ENCODE measurements at regions not wholly inside any gene's neighbourhood (a gene's known extent, or its start where the extent isn't known, plus 50 kb on each side); places are given as distances from the start of the nearest gene placed in this dataset.

DNA sequence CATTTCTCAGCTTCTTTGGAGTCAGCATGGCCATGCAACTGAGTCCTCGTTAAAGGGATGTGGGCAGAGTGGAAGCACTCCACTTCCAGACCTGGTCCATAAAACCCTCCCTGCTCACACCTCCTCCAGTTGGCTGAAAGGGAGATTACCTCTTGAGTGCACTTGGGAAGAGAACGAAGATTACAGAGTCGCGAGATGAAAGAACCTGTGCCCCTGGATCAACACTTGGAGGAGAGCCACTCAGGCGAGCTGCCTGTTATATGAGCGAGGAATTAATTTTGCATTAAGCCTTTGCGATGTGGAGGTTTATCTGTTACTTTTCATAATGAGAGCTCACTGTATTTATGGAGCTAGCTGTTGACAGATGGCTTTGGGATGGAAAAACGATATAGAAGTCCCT lies 147.9 kb downstream of the MAF start:
- no peak overlapping the region for H3K4me2 ChIP-seq (ENCODE audit: low read depth, low read length, poor library complexity, severe bottlenecking)
- H3K27me3 ChIP-seq (ENCODE audit: low read length): no peaks in the 10 kb centered on the region
- H3K4me1 ChIP-seq (ENCODE audit: low read length): no peaks in the 10 kb centered on the region
- H3K79me2 ChIP-seq (ENCODE audit: low read length): no peaks in the 10 kb centered on the region
- no peak overlapping the region for H3K4me3 ChIP-seq (ENCODE audit: low read length)
- H3K9me3 ChIP-seq (ENCODE audit: low read length): no peaks in the 10 kb centered on the region
- no peak overlapping the region for H2AFZ ChIP-seq (ENCODE audit: low read length)
- DNase-seq: no peak
- H3K9me2 ChIP-seq (replicated peaks; ENCODE audit: insufficient read depth, low read length): no peaks in the 10 kb centered on the region
- H3K36me3 ChIP-seq (ENCODE audit: insufficient read depth, low read length): no peaks in the 10 kb centered on the region
- no peaks in the 10 kb centered on the region for H4K20me1 ChIP-seq (ENCODE audit: insufficient read depth, low read depth, low read length)
- H3K9ac ChIP-seq (ENCODE audit: low read length): no peak overlapping the region
- H3K27ac ChIP-seq (ENCODE audit: low read length): no peak overlapping the region

DNA sequence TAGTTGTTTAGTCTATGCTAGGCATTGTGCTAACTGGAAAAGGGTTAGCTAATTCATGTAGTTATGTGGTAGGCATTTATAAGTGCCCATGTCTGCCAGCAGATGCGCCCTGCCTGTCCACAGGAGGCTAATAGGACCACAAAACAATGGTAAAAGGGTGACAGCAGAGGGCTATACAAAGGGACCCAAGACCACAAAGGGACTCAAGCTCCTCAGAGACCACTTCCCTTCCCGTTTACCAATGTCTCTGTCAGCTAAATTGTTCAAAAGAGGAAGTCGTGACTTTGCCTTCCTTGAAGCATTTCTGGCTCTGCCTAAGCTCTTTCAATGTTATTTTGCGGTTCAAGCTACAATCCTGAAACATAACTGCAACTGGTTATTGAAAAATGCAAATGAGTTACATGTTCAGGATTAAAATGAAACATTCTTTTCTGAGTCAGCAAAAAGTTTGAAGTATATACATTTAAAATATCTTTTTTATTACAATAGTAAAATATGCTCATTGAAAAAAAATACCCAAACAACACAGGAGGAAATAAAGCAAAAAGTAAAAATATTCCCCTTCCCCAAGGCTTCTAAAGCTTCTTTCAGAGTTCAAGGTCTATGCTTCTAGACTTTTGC lies 149.2 kb downstream of the MAF start:
- DNase-seq: peak; percentile 52
- Histone ChIP-seq H2AFZ (ENCODE audit: low read length) (no peak overlapping the region), H3K36me3 (ENCODE audit: insufficient read depth, low read length) (no peaks in the 10 kb centered on the region), H3K4me3 (ENCODE audit: low read length) (no peak overlapping the region), H3K4me2 (ENCODE audit: low read depth, low read length, poor library complexity, severe bottlenecking) (no peak overlapping the region), H3K79me2 (ENCODE audit: low read length) (no peaks in the 10 kb centered on the region), H3K4me1 (ENCODE audit: low read length) (no peaks in the 10 kb centered on the region), H3K27ac (ENCODE audit: low read length) (no peak overlapping the region), H3K9ac (ENCODE audit: low read length) (no peak overlapping the region), H4K20me1 (ENCODE audit: insufficient read depth, low read depth, low read length) (no peaks in the 10 kb centered on the region), H3K9me2 (replicated peaks; ENCODE audit: insufficient read depth, low read length) (no peaks in the 10 kb centered on the region), H3K27me3 (ENCODE audit: low read length) (no peaks in the 10 kb centered on the region), H3K9me3 (ENCODE audit: low read length) (no peaks in the 10 kb centered on the region)

DNA sequence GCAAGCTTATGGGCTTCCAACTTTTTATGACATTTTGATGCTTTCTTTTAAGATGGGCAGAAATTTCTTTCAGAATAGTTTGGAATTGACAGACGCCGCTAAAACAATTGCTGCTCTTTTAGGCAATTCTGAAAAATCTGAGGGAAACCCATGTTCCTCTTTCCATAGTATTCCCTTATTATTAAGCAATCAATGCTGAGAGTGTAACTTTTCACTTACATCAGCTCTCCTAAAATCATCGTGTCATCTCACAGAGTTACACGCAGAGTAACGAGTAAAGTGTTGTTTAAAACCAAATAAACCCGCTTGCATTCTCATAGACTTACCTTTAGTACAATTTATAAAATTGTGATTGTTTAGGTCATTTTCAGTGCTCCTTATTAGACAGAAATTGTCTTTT lies 150.6 kb downstream of the MAF start:
- no peaks in the 10 kb centered on the region for H3K27me3 ChIP-seq (ENCODE audit: low read length)
- H3K79me2 ChIP-seq (ENCODE audit: low read length): no peaks in the 10 kb centered on the region
- no peaks in the 10 kb centered on the region for H4K20me1 ChIP-seq (ENCODE audit: insufficient read depth, low read depth, low read length)
- H3K4me3 ChIP-seq (ENCODE audit: low read length): no peak overlapping the region
- no peak overlapping the region for H2AFZ ChIP-seq (ENCODE audit: low read length)
- no peak overlapping the region for H3K27ac ChIP-seq (ENCODE audit: low read length)
- no peaks in the 10 kb centered on the region for H3K36me3 ChIP-seq (ENCODE audit: insufficient read depth, low read length)
- H3K4me2 ChIP-seq (ENCODE audit: low read depth, low read length, poor library complexity, severe bottlenecking): no peak overlapping the region
- DNase-seq: no peak
- H3K4me1 ChIP-seq (ENCODE audit: low read length): no peaks in the 10 kb centered on the region
- H3K9me2 ChIP-seq (replicated peaks; ENCODE audit: insufficient read depth, low read length): no peaks in the 10 kb centered on the region
- H3K9ac ChIP-seq (ENCODE audit: low read length): no peak overlapping the region
- no peaks in the 10 kb centered on the region for H3K9me3 ChIP-seq (ENCODE audit: low read length)

GRCh38 chr16:79449067-79449769 lies 151.3 kb downstream of the MAF start:
- Histone ChIP-seq H3K9me2 (replicated peaks; ENCODE audit: insufficient read depth, low read length) (no peaks in the 10 kb centered on the region), H3K9me3 (ENCODE audit: low read length) (no peaks in the 10 kb centered on the region), H2AFZ (ENCODE audit: low read length) (no peak overlapping the region), H3K9ac (ENCODE audit: low read length) (no peak overlapping the region), H3K4me1 (ENCODE audit: low read length) (no peaks in the 10 kb centered on the region), H3K4me3 (ENCODE audit: low read length) (no peak overlapping the region), H3K27ac (ENCODE audit: low read length) (no peak overlapping the region), H3K4me2 (ENCODE audit: low read depth, low read length, poor library complexity, severe bottlenecking) (no peak overlapping the region), H3K79me2 (ENCODE audit: low read length) (no peaks in the 10 kb centered on the region), H3K36me3 (ENCODE audit: insufficient read depth, low read length) (no peaks in the 10 kb centered on the region), H3K27me3 (ENCODE audit: low read length) (no peaks in the 10 kb centered on the region), H4K20me1 (ENCODE audit: insufficient read depth, low read depth, low read length) (no peaks in the 10 kb centered on the region)
- DNase-seq: no peak

DNA sequence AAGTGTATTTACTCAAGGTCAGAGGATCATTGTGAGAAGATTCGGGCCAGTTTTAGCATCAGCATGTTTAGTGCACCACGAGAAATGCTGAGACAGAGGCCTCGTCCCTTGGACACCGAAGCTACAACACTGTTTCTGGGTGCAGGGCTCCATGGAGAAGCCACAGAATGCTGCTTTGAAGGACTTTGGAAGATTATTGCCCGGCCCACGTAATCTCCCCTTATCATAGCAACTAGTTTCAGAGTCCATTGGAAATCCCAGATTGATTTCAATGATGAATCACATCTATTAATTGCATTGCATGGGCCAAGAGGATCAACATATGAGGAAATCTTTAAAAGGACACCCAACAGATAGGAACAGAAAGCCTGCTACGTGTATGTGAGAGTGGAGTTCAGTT lies 156.0 kb downstream of the MAF start:
- no peaks in the 10 kb centered on the region for H4K20me1 ChIP-seq (ENCODE audit: insufficient read depth, low read depth, low read length)
- DNase-seq: no peak
- H3K27ac ChIP-seq (ENCODE audit: low read length): no peak overlapping the region
- H3K4me3 ChIP-seq (ENCODE audit: low read length): no peak overlapping the region
- H3K4me2 ChIP-seq (ENCODE audit: low read depth, low read length, poor library complexity, severe bottlenecking): no peak overlapping the region
- no peak overlapping the region for H3K9ac ChIP-seq (ENCODE audit: low read length)
- H3K79me2 ChIP-seq (ENCODE audit: low read length): no peaks in the 10 kb centered on the region
- H3K36me3 ChIP-seq (ENCODE audit: insufficient read depth, low read length): no peaks in the 10 kb centered on the region
- no peaks in the 10 kb centered on the region for H3K9me2 ChIP-seq (replicated peaks; ENCODE audit: insufficient read depth, low read length)
- H2AFZ ChIP-seq (ENCODE audit: low read length): no peak overlapping the region
- H3K9me3 ChIP-seq (ENCODE audit: low read length): no peaks in the 10 kb centered on the region
- H3K4me1 ChIP-seq (ENCODE audit: low read length): no peaks in the 10 kb centered on the region
- H3K27me3 ChIP-seq (ENCODE audit: low read length): no peaks in the 10 kb centered on the region

- no peaks in the 10 kb centered on the region for H4K20me1 ChIP-seq (ENCODE audit: insufficient read depth, low read depth, low read length)
- no peaks in the 10 kb centered on the region for H3K79me2 ChIP-seq (ENCODE audit: low read length)
- H3K9ac ChIP-seq (ENCODE audit: low read length): no peak overlapping the region
- no peaks in the 10 kb centered on the region for H3K4me1 ChIP-seq (ENCODE audit: low read length)
- H3K9me2 ChIP-seq (replicated peaks; ENCODE audit: insufficient read depth, low read length): no peaks in the 10 kb centered on the region
- no peak overlapping the region for H3K4me2 ChIP-seq (ENCODE audit: low read depth, low read length, poor library complexity, severe bottlenecking)
- H2AFZ ChIP-seq (ENCODE audit: low read length): no peak overlapping the region
- H3K27ac ChIP-seq (ENCODE audit: low read length): no peak overlapping the region
- no peak for DNase-seq
- no peaks in the 10 kb centered on the region for H3K27me3 ChIP-seq (ENCODE audit: low read length)
- no peaks in the 10 kb centered on the region for H3K9me3 ChIP-seq (ENCODE audit: low read length)
- no peak overlapping the region for H3K4me3 ChIP-seq (ENCODE audit: low read length)
- H3K36me3 ChIP-seq (ENCODE audit: insufficient read depth, low read length): no peaks in the 10 kb centered on the region
Observed at GRCh38 chr16:79439901-79440300, 160.6 kb downstream of the MAF start.

- Histone ChIP-seq H3K4me1 (ENCODE audit: low read length) (no peaks in the 10 kb centered on the region), H3K4me2 (ENCODE audit: low read depth, low read length, poor library complexity, severe bottlenecking) (no peak overlapping the region), H4K20me1 (ENCODE audit: insufficient read depth, low read depth, low read length) (no peaks in the 10 kb centered on the region), H3K27me3 (ENCODE audit: low read length) (no peaks in the 10 kb centered on the region), H3K79me2 (ENCODE audit: low read length) (no peaks in the 10 kb centered on the region), H3K9ac (ENCODE audit: low read length) (no peak overlapping the region), H3K9me3 (ENCODE audit: low read length) (no peaks in the 10 kb centered on the region), H3K9me2 (replicated peaks; ENCODE audit: insufficient read depth, low read length) (no peaks in the 10 kb centered on the region), H2AFZ (ENCODE audit: low read length) (no peak overlapping the region), H3K36me3 (ENCODE audit: insufficient read depth, low read length) (no peaks in the 10 kb centered on the region), H3K27ac (ENCODE audit: low read length) (no peak overlapping the region), H3K4me3 (ENCODE audit: low read length) (no peak overlapping the region)
- DNase-seq: no peak
Observed at GRCh38 chr16:79437764-79438751, 162.5 kb downstream of the MAF start.

DNA sequence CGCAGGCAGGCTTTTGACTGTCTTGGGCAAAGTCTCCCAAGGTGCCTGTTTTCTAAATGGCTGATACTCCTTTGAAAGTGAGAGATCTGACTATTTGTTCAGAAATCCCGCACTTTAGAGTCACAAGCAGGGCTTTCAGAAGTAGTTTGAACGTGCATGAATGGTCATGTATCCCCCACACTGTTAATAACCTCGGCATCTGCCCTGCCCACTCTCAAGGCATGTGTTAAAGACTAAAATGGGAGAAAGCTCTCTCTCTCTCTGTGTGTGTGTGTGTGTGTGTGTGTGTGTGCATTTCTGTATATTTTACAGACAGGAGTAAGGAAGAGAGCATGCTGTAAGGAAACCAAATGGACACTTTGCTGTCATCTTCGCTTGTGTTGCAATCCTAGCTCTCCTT lies 163.7 kb downstream of the MAF start:
- H3K9me3 ChIP-seq (ENCODE audit: low read length): no peaks in the 10 kb centered on the region
- H3K4me1 ChIP-seq (ENCODE audit: low read length): no peaks in the 10 kb centered on the region
- no peak overlapping the region for H3K4me2 ChIP-seq (ENCODE audit: low read depth, low read length, poor library complexity, severe bottlenecking)
- no peak overlapping the region for H3K4me3 ChIP-seq (ENCODE audit: low read length)
- H4K20me1 ChIP-seq (ENCODE audit: insufficient read depth, low read depth, low read length): no peaks in the 10 kb centered on the region
- H3K36me3 ChIP-seq (ENCODE audit: insufficient read depth, low read length): no peaks in the 10 kb centered on the region
- H3K79me2 ChIP-seq (ENCODE audit: low read length): no peaks in the 10 kb centered on the region
- H2AFZ ChIP-seq (ENCODE audit: low read length): no peak overlapping the region
- H3K27me3 ChIP-seq (ENCODE audit: low read length): no peaks in the 10 kb centered on the region
- H3K27ac ChIP-seq (ENCODE audit: low read length): no peak overlapping the region
- H3K9ac ChIP-seq (ENCODE audit: low read length): no peak overlapping the region
- DNase-seq: no peak
- no peaks in the 10 kb centered on the region for H3K9me2 ChIP-seq (replicated peaks; ENCODE audit: insufficient read depth, low read length)
